Activated CD8-positive, alpha-beta memory T cell treated with anti-CD3 and anti-CD28 coated beads, Interleukin-2, amount 10 ng/mL, durations not matched to agents 7 days and 5 days (primary cell): ENCODE measurements at regions not wholly inside any gene's neighbourhood (a gene's known extent, or its start where the extent isn't known, plus 50 kb on each side); places are given as distances from the start of the nearest gene placed in this dataset.
"Not testable (repeated sequence)": the region's sequence is repeated elsewhere in the genome, so short reads cannot be mapped to it uniquely, and the experiment has no call there.

Experiments
- ATAC-seq: fragments of 150-1000 bp; cut with Tn5 transposase; one replicate; pipeline ENCODE4 v1.10.0; 2021; ENCODE audit warnings: moderate library complexity
- CTCF ChIA-PET: fragments of 350-600 bp; sonication (Branson Sonifier 250); formaldehyde crosslinking; loops from one replicate; lab custom pipeline; 2021; ENCODE audit warnings: antibody characterized with exemption; lab: Charles Lee
- DNase-seq: peaks from one replicate; pipeline ENCODE4 v3.0.0-alpha.2; 2020
- H3K27ac Mint-ChIP-seq: one replicate; pipeline ENCODE4 v1.8.0; 2021; ENCODE audit warnings: mild to moderate bottlenecking, mixed read lengths
- H3K27me3 Mint-ChIP-seq: one replicate; pipeline ENCODE4 v1.8.0; 2021; ENCODE audit warnings: mixed read lengths
- H3K36me3 Mint-ChIP-seq: one replicate; pipeline ENCODE4 v1.8.0; 2021; ENCODE audit warnings: mild to moderate bottlenecking, mixed read lengths
- H3K4me1 Mint-ChIP-seq: one replicate; pipeline ENCODE4 v1.8.0; 2021; ENCODE audit warnings: mixed read lengths
- H3K4me3 Mint-ChIP-seq: one replicate; pipeline ENCODE4 v1.8.0; 2021; ENCODE audit warnings: mild to moderate bottlenecking, moderate library complexity, mixed read lengths
- H3K9me3 Mint-ChIP-seq: one replicate; pipeline ENCODE4 v1.8.0; 2022; ENCODE audit warnings: low read depth, mixed read lengths

DNA sequence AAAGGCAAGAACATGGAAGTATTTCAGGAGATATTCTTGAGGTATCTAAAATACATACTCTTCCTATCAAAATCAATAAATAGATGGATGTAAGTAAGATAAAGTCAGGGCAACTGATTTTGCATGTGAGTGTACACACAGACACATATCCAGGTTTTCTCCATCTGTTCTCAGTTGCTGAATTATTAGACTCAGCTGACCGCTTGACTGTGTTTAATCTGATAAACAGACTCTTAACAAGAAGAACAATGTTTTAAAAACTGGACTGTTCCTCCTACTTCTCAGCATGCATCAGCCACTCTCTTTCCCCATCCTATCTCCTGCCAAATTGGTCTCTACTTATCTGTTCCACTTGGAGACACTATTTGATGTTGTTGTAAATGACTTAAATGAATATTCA is 73.5 kb downstream of the GOLGA8G start:
- ATAC-seq (no peak), DNase-seq (no peak)
- Mint-ChIP-seq H3K36me3 (no peaks in the 10 kb centered on the region), H3K9me3 (no peaks in the 10 kb centered on the region), H3K4me3 (no peak overlapping the region), H3K27me3 (peaks cover 27% of the 10 kb centered on the region), H3K27ac (no peak overlapping the region), H3K4me1 (no peaks in the 10 kb centered on the region)
- CTCF ChIA-PET: no interaction called here

DNA sequence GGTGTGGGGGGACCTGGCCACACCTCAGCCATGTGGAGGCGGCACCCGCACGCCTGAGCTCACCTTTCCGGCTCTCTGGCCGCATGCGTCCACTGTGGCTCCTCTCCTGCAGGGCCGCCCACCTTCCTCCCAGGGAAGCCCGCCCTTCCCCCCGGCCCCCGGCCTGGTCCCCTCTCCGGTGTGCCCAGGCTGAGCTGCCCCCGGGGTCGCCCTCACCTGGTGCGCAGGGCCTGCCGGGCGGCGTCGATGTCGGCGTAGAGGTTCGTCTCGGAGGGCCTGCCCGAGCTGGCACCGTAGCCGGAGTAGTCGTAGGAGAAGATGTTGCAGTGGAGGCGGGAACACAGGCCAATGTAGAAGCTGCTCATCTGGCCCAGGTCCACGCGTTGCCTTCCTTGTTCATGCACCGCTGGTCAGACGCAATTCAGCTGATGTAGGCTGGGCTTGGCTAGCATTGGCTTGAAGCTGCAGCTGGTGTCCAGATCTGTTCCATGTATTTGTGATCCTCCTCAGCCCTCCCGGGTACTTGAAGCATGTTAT is 75.3 kb downstream of the GOLGA8G start:
- H3K27ac Mint-ChIP-seq, H3K4me3 Mint-ChIP-seq, CTCF ChIA-PET, ATAC-seq, H3K36me3 Mint-ChIP-seq, H3K9me3 Mint-ChIP-seq, H3K4me1 Mint-ChIP-seq: not testable (repeated sequence)
- H3K27me3 Mint-ChIP-seq: peaks cover 27% of the 10 kb centered on the region
- DNase-seq: peak; percentile 40

DNA sequence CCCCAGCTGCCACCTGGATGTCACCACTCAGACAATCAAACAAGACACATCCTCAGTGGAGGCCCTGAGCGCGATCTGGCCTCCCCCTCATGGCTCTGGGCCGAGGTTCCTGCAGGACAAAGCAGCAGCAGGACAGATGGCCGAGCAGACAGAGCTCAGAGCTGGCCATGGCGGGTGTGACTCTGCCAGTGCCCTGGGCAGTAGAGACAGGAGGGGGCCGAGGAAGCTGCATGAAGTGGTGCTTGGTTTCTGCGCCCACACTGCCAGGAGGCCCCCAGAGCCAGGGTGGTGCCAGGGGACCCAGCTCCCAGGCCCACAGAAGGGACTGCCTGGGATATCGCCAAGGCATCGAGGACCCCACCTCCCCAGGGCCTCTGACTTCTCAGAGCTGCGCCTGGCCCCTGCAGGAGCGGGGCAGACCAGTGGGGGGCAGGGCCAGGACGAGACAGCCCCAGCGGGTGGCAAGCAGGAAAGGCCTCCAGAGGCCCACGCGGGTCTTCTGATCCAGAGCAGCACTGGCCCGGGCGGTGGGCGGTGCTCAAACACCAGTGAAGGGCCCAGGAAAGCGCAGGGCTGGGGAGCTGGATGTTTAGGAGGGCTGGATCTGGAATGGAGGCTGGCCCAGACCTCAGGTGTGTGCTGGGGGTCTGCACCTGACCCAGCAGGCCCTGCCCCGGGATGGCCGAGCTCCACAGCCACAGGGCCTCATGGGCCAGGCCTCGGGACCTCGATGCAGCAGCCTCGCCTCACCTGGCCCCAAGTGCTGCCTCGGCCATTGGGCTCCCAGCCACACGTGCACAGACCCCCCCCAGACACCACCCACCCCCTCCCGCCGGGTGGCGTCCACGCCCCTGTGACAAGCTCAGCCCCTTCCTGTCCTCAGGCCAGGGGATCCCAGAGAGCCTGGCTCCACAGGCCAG is 76.0 kb downstream of the GOLGA8G start:
- peaks cover 22% of the 10 kb centered on the region for H3K27me3 Mint-ChIP-seq
- no peak overlapping the region for H3K4me3 Mint-ChIP-seq
- no peaks in the 10 kb centered on the region for H3K4me1 Mint-ChIP-seq
- CTCF ChIA-PET: no interaction called here
- H3K9me3 Mint-ChIP-seq: no peaks in the 10 kb centered on the region
- H3K36me3 Mint-ChIP-seq: no peaks in the 10 kb centered on the region
- no peak overlapping the region for H3K27ac Mint-ChIP-seq
- ATAC-seq (no peak), DNase-seq (no peak)

DNA sequence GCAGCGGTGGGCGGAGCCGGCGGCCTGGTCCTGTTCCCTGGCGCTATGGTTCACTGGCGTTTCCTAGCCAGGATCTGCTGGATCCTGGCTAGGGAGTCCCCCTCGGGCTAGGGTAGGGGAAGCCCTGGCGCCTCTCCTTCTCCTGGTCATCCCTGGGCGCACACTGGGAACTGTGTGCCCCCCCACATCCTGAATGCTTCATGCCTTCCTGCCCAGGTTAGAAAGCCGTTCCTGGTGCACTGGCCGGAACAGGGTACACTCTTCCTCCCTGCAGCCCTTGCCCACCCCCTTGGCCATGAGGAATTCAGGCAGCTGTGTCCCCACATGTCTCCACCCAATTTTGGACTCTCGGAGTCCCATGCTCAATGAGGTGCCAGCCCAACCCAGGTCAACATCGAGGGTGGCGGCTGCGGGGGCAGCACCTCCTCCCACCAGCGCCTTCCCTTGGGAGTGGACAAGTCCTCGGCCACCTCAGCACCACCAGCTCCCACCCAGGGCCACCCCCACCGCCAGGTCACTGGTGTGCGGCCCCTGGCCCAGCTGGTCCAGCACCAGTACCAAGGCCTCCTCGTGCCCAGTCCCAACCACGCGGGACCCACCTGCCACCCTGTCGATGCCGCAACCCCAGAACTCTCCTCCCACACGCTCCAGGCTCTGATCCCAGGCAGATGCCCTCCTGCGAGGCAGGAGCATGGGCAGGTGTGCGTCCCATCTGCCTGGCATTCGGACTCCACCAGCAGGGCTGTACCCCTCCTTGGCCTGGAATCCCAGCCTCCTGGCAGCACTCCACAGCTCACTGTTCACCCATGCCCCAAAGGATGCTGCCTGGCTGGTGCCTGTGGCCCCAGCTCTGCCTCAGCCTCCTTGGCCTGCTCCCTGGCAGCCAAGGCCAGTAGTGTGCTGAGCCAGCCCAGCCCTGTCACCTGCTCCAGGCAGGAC is 77.0 kb downstream of the GOLGA8G start:
- H3K4me3 Mint-ChIP-seq, H3K27ac Mint-ChIP-seq, H3K4me1 Mint-ChIP-seq, DNase-seq, H3K9me3 Mint-ChIP-seq, CTCF ChIA-PET, ATAC-seq, H3K36me3 Mint-ChIP-seq: not testable (repeated sequence)
- H3K27me3 Mint-ChIP-seq: peaks cover 20% of the 10 kb centered on the region

DNA sequence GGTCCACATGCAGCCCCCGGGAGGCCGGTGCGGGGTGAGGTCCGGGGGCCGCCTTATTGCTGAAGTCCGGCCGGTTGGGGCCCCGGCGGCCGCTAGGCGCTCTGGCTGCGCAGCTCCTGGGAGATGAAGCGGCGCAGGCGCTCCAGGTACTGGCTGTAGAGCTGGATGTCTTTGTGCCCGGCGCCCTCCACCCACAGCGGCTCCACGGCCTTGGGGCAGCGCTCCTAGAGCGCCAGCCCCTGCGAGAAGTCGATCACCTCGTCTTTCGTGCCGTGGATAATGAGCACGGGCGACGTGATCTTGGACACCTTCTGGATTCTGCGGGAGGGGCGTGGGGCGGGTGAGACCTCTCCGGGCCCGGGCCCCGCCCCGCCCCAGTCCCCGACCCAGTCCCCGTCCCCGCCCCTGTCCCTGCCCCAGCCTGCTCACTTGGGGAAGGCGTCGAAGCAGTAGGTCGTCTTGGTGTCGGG is 76.3 kb downstream of the GOLGA8F start:
- H3K4me1 Mint-ChIP-seq, H3K36me3 Mint-ChIP-seq, DNase-seq, H3K4me3 Mint-ChIP-seq, CTCF ChIA-PET, ATAC-seq, H3K27ac Mint-ChIP-seq, H3K9me3 Mint-ChIP-seq: not testable (repeated sequence)
- peaks cover 17% of the 10 kb centered on the region for H3K27me3 Mint-ChIP-seq
